Testis (tissue), 2 donors: ENCODE measurements at regions not wholly inside any gene's neighbourhood (a gene's known extent, or its start where the extent isn't known, plus 50 kb on each side); places are given as distances from the start of the nearest gene placed in this dataset.

Experiments used
- DNase-seq: peaks from one replicate; pipeline ENCODE4 v3.0.0-alpha.2; 2019
- H3K27ac ChIP-seq, 2 donors: fragments of 200-600 bp; sonication (generic); one replicate each; pipeline ENCODE4 v1.5.1; 2019
- H3K27me3 ChIP-seq: fragments of 200-600 bp; sonication (generic); one replicate; pipeline ENCODE4 v1.5.1; 2019
- H3K36me3 ChIP-seq: fragments of 200-600 bp; sonication (generic); one replicate; pipeline ENCODE4 v1.5.1; 2017; ENCODE audit warnings: low read depth; ENCODE audit errors: missing control alignments
- H3K4me1 ChIP-seq: fragments of 200-600 bp; sonication (generic); one replicate; pipeline ENCODE4 v1.5.1; 2019
- H3K4me3 ChIP-seq, 2 donors: fragments of 200-600 bp; sonication (generic); one replicate each; pipeline ENCODE4 v1.5.1; 2017 to 2019
- H3K9me3 ChIP-seq: fragments of 200-600 bp; sonication (generic); one replicate; pipeline ENCODE4 v1.5.1; 2017
- CTCF ChIP-seq, 3 experiments: fragments of 450-650 bp in 2 of 3; fragments of 200-600 bp in 1 of 3; sonication (generic) in 1 of 3; IDR thresholded peaks; one replicate each; pipeline ENCODE4 v1.5.1; 2016 to 2019; ENCODE audit warnings: antibody characterized with exemption in 3 of 3, mild to moderate bottlenecking in 2 of 3, moderate library complexity in 1 of 3
- POLR2A ChIP-seq: fragments of 450-650 bp; IDR thresholded peaks from one replicate; pipeline ENCODE4 v1.6.1; 2017; ENCODE audit warnings: antibody characterized with exemption, mild to moderate bottlenecking, moderate library complexity
- WGBS, 2 donors: methylation state at CpG; one replicate each; pipeline ENCODE4 v1.1.5; 2018; 5-methylcytosine and 5-hydroxymethylcytosine counted together
- intact Hi-C: fragments of 100-400 bp; cut with DNase I; formaldehyde crosslinking; loops from one replicate; pipeline ENCODE4 v1.15.1; 2023; ENCODE audit warnings: low total_unique reads

- Histone ChIP-seq H3K27ac (no peak overlapping the region), H3K4me1 (no peaks in the 10 kb centered on the region), H3K36me3 (no peaks in the 10 kb centered on the region), H3K9me3 (no peaks in the 10 kb centered on the region), H3K4me3 (no peak overlapping the region), H3K27me3 (no peaks in the 10 kb centered on the region)
- intact Hi-C loops: no loop called here
- DNase-seq: no peak
- TF ChIP-seq POLR2A (no peak), CTCF (IDR thresholded peaks at IDR 0.05) (no peak)
- 45 to 49% methylated on average over 7 of the region's 7 CpGs for WGBS, 2 donors
Observed at GRCh38 chrX:10856797-10857196, 236.4 kb upstream of the MID1 start.

GRCh38 chrX:10859353-10859752, 239.0 kb upstream of the MID1 start:
- WGBS, 2 donors: 91 to 93% methylated on average over 3 of the region's 3 CpGs

GRCh38 chrX:10875995-10876394, 235.1 kb upstream of the HCCS start:
- Histone ChIP-seq H3K27ac (no peak overlapping the region), H3K27me3 (no peaks in the 10 kb centered on the region), H3K4me1 (no peaks in the 10 kb centered on the region), H3K4me3 (no peak overlapping the region), H3K9me3 (no peaks in the 10 kb centered on the region), H3K36me3 (no peaks in the 10 kb centered on the region)
- TF ChIP-seq CTCF (IDR thresholded peaks at IDR 0.05): no peak
- TF ChIP-seq POLR2A: no peak
- intact Hi-C loops: no loop called here
- DNase-seq: no peak
- 100% methylated on average over 1 of the region's 1 CpG for WGBS, 2 donors

More at GRCh38 chrX:10859353-10859752, 239.0 kb upstream of the MID1 start:
- DNase-seq: no peak
- H3K4me3 ChIP-seq: no peak overlapping the region
- H3K36me3 ChIP-seq: no peaks in the 10 kb centered on the region
- H3K27me3 ChIP-seq: no peaks in the 10 kb centered on the region
- H3K9me3 ChIP-seq: no peaks in the 10 kb centered on the region
- H3K27ac ChIP-seq: no peak overlapping the region
- TF ChIP-seq CTCF (IDR thresholded peaks at IDR 0.05) (no peak), POLR2A (no peak)
- intact Hi-C loops: no loop called here
- H3K4me1 ChIP-seq: no peaks in the 10 kb centered on the region

- TF ChIP-seq CTCF (IDR thresholded peaks at IDR 0.05) (no peak), POLR2A (no peak)
- H3K4me3 ChIP-seq: no peak overlapping the region
- 91 to 100% methylated on average over 3 to 4 of the region's 4 CpGs for WGBS, 2 donors
Observed at GRCh38 chrX:10882484-10882883, 228.6 kb upstream of the HCCS start.

GRCh38 chrX:10884246-10884645, 226.9 kb upstream of the HCCS start:
- DNase-seq: no peak
- Histone ChIP-seq H3K27ac (no peak overlapping the region), H3K27me3 (no peaks in the 10 kb centered on the region), H3K9me3 (no peaks in the 10 kb centered on the region), H3K36me3 (no peaks in the 10 kb centered on the region), H3K4me3 (no peak overlapping the region), H3K4me1 (no peaks in the 10 kb centered on the region)
- TF ChIP-seq POLR2A (no peak), CTCF (IDR thresholded peaks at IDR 0.05) (no peak)
- WGBS, 2 donors: 30 to 55% methylated on average over 2 of the region's 2 CpGs
- intact Hi-C loops: no loop called here

More at GRCh38 chrX:10882484-10882883, 228.6 kb upstream of the HCCS start:
- H3K27me3 ChIP-seq: no peaks in the 10 kb centered on the region
- no peaks in the 10 kb centered on the region for H3K9me3 ChIP-seq
- no peak overlapping the region for H3K27ac ChIP-seq
- intact Hi-C loops: no loop called here
- H3K4me1 ChIP-seq: no peaks in the 10 kb centered on the region
- H3K36me3 ChIP-seq: no peaks in the 10 kb centered on the region
- DNase-seq: no peak
